Body of pancreas (tissue), 4 donors: ENCODE measurements at regions not wholly inside any gene's neighbourhood (a gene's known extent, or its start where the extent isn't known, plus 50 kb on each side); places are given as distances from the start of the nearest gene placed in this dataset.

Experiments
- ATAC-seq: fragments of 150-250 bp; one replicate; pipeline ENCODE4 v1.9.1; 2016
- DNase-seq, 4 donors: peaks; one replicate each; pipeline ENCODE4 v3.0.0-alpha.2; 2019
- H3K27ac ChIP-seq, 4 donors: fragments of 200-600 bp; sonication (generic); 1 replicate in 3 of 4; 2 replicates in 1 of 4; pipeline versions ENCODE4 v1.5.1 to v1.6.1; 2016 to 2019; ENCODE audit warnings: mild to moderate bottlenecking in 1 of 4, mixed read lengths in 1 of 4, moderate library complexity in 1 of 4
- H3K27me3 ChIP-seq, 2 donors: fragments of 200-600 bp; sonication (generic); one replicate each; pipeline ENCODE4 v1.6.0; 2016; ENCODE audit warnings: mild to moderate bottlenecking in 1 of 2
- H3K36me3 ChIP-seq, 2 donors: fragments of 200-600 bp; sonication (generic); replicated peaks in 1 of 2; 2 replicates each; pipeline ENCODE4 v1.5.1; 2016; ENCODE audit warnings: low read depth in 2 of 2; ENCODE audit not compliant: insufficient read depth in 1 of 2
- H3K4me1 ChIP-seq: fragments of 200-600 bp; sonication (generic); one replicate; pipeline ENCODE4 v1.6.0; 2016
- H3K4me3 ChIP-seq, 2 donors: fragments of 200-600 bp; sonication (generic); 1 replicate in 1 of 2; 2 replicates in 1 of 2; pipeline ENCODE4 v1.5.1; 2016 to 2019
- H3K9me3 ChIP-seq, 3 donors: fragments of 200-600 bp; sonication (generic); 1 replicate in 2 of 3; 2 replicates in 1 of 3; pipeline ENCODE4 v1.5.1; 2016
- POLR2A ChIP-seq, 3 donors: fragments of 450-650 bp; IDR thresholded peaks; one replicate each; pipeline ENCODE4 v1.6.1; 2016; ENCODE audit warnings: antibody characterized with exemption in 3 of 3, mild to moderate bottlenecking in 2 of 3
- WGBS, 2 donors: methylation state at CpG; one replicate each; pipeline ENCODE4 v1.1.5; 2017; 5-methylcytosine and 5-hydroxymethylcytosine counted together
- intact Hi-C: fragments of 100-400 bp; cut with DNase I; formaldehyde crosslinking; loops from one replicate; pipeline ENCODE4 v1.15.1; 2023
- TF ChIP-seq, protein P1 (sequence below), 7 experiments: fragments of 450-650 bp in 4 of 7; fragments of 200-600 bp in 3 of 7; sonication (generic) in 3 of 7; IDR thresholded peaks; one replicate each; pipeline ENCODE4 v1.5.1; 2016 to 2019; ENCODE audit warnings: antibody characterized with exemption in 7 of 7

DNA sequence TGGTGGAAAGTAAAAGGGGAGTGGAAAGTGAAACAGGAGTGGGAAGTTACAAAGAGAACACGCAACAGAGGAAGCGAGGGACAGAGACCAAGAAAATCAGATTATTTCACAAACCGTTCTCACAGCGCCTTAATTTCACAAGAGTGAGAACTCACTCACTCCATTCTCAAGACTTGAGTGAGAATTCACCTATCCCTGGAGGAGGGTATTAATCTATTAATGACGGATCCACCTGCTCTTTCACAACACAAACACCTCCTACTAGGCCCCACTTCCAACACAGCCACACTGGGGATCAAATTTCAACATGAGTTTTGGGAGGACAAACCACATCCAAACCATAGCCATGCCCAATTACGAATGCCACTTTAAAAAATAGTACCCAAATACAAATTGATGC lies 297.6 kb downstream of the GPAM start:
- TF ChIP-seq, protein P1, sequence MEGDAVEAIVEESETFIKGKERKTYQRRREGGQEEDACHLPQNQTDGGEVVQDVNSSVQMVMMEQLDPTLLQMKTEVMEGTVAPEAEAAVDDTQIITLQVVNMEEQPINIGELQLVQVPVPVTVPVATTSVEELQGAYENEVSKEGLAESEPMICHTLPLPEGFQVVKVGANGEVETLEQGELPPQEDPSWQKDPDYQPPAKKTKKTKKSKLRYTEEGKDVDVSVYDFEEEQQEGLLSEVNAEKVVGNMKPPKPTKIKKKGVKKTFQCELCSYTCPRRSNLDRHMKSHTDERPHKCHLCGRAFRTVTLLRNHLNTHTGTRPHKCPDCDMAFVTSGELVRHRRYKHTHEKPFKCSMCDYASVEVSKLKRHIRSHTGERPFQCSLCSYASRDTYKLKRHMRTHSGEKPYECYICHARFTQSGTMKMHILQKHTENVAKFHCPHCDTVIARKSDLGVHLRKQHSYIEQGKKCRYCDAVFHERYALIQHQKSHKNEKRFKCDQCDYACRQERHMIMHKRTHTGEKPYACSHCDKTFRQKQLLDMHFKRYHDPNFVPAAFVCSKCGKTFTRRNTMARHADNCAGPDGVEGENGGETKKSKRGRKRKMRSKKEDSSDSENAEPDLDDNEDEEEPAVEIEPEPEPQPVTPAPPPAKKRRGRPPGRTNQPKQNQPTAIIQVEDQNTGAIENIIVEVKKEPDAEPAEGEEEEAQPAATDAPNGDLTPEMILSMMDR (IDR thresholded peaks at IDR 0.05), result no peak
- TF ChIP-seq POLR2A (IDR thresholded peaks at IDR 0.05), result no peak
- Histone ChIP-seq H3K36me3 (no peaks in the 10 kb centered on the region), H3K4me1 (no peaks in the 10 kb centered on the region), H3K9me3 (no peaks in the 10 kb centered on the region), H3K4me3 (no peak overlapping the region), H3K27ac (no peak overlapping the region), H3K27me3 (no peaks in the 10 kb centered on the region)
- DNase-seq, result no peak
- 57 to 65% methylated on average over 6 of the region's 6 CpGs for whole genome bisulfite sequencing, 2 donors
- intact Hi-C loops, result no loop called here
- no peak for ATAC-seq

DNA sequence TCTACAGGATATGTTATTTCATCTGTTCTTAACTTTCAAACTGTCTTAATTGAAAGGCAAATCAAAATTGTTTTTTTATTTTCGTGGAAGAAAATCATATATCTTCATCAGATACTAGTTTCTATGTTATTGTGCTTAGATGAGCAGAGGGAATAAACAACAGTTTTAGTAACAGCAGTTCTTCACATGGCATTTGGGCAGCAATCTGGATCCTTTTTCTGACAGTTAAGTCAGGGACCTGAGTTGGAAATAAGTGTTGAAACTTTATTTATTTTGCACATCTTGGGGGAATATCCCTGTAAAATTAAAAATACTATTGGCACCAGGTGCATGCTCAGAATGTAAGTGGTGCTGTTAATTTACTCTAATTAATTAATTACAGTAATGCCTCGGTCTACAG lies 296.3 kb downstream of the GPAM start:
- intact Hi-C loops, result no loop called here
- Histone ChIP-seq H3K27ac (no peak overlapping the region), H3K9me3 (no peaks in the 10 kb centered on the region), H3K4me1 (no peaks in the 10 kb centered on the region), H3K36me3 (no peaks in the 10 kb centered on the region), H3K4me3 (no peak overlapping the region), H3K27me3 (no peaks in the 10 kb centered on the region)
- DNase-seq, result no peak
- ATAC-seq, result no peak
- TF ChIP-seq, protein P1 (IDR thresholded peaks at IDR 0.05), result no peak
- no peak for TF ChIP-seq POLR2A (IDR thresholded peaks at IDR 0.05)
- WGBS, 2 donors, result 36 to 41% methylated on average over 2 of the region's 2 CpGs

DNA sequence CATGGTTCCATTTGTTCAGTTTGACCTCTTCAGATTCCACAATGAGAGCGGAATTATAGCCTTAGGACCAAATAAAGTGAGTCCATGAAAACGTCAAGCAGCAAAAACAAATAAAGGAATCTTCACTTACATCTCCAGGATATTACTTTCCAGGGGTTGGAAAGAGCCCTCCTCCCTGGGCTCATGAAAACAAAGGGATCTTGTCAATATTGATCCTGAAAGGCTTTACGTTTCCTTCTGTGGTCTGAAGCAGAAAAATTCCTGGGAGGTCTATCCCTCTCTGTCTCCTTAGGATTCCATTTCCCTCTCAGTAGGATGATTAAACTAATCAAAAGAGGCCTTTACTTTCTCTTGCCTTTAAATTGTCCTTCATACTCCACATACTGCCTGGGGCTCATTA lies 293.5 kb downstream of the GPAM start:
- ATAC-seq, result no peak

DNA sequence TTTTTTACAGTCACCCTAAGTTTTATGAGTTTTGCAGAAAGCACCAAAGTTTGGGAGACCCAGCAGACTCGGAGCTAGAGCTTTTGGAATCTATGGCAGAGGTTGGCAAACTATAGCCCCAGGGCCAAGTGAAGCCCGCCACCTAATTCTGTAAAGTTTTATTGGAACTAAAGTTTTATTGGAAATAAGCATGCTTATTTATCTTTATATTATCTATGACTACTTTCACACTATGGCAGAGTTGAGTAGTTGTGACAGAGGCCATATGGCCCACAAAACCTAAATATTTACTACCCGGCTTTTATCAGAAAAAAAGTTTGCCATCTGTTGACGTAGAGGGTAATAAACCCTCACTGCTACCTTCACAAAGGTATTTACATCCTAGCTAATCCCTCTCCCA lies 267.6 kb downstream of the GPAM start:
- Histone ChIP-seq H3K4me3 (no peak overlapping the region), H3K36me3 (no peaks in the 10 kb centered on the region), H3K27ac (no peak overlapping the region), H3K4me1 (no peaks in the 10 kb centered on the region), H3K27me3 (no peaks in the 10 kb centered on the region), H3K9me3 (no peaks in the 10 kb centered on the region)
- TF ChIP-seq, protein P1 (IDR thresholded peaks at IDR 0.05), result no peak
- TF ChIP-seq POLR2A (IDR thresholded peaks at IDR 0.05), result no peak
- ATAC-seq, result no peak
- no peak for DNase-seq
- 46 to 58% methylated on average over 4 of the region's 4 CpGs for WGBS, 2 donors
- intact Hi-C loops, result no loop called here

More for the DNA sequence above, 293.5 kb downstream of the GPAM start:
- 33 to 43% methylated on average over 3 of the region's 3 CpGs for WGBS, 2 donors
- no peak overlapping the region for H3K4me3 ChIP-seq
- no peak for DNase-seq
- no peaks in the 10 kb centered on the region for H3K27me3 ChIP-seq
- no peaks in the 10 kb centered on the region for H3K9me3 ChIP-seq
- no peaks in the 10 kb centered on the region for H3K4me1 ChIP-seq
- H3K36me3 ChIP-seq, result no peaks in the 10 kb centered on the region
- intact Hi-C loops, result no loop called here
- H3K27ac ChIP-seq, result no peak overlapping the region
- TF ChIP-seq, protein P1 (IDR thresholded peaks at IDR 0.05), result no peak
- TF ChIP-seq POLR2A (IDR thresholded peaks at IDR 0.05), result no peak

DNA sequence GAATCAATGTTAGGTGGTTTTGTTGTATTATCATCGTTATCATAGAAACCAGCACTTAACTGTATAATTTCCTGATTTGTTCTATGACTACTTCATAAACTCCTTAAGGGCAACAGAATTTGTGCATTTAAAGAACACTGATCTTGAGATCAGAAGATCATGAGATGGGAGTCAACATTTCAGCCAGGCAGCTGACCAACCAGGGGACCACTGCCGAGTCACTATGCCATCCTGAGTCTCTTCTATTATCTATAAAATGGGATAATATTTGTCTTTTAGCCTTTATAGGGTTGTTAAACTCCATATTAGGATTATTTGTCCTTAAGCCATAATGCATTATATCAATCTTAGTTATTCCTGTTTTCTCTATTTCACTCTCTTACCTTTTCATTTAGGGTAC lies 261.7 kb downstream of the GPAM start:
- ATAC-seq (no peak), DNase-seq (no peak)
- H3K27me3 ChIP-seq, result no peaks in the 10 kb centered on the region
- H3K4me3 ChIP-seq, result no peak overlapping the region
- no peaks in the 10 kb centered on the region for H3K9me3 ChIP-seq
- H3K27ac ChIP-seq, result no peak overlapping the region
- 73 to 80% methylated on average over 2 of the region's 2 CpGs for WGBS, 2 donors
- TF ChIP-seq, protein P1 (IDR thresholded peaks at IDR 0.05), result no peak
- no peak for TF ChIP-seq POLR2A (IDR thresholded peaks at IDR 0.05)
- intact Hi-C loops, result no loop called here
- H3K4me1 ChIP-seq, result no peaks in the 10 kb centered on the region
- H3K36me3 ChIP-seq, result no peaks in the 10 kb centered on the region
